Activated CD8-positive, alpha-beta memory T cell treated with anti-CD3 and anti-CD28 coated beads for 4 hours (primary cell): ENCODE measurements at regions not wholly inside any gene's neighbourhood (a gene's known extent, or its start where the extent isn't known, plus 50 kb on each side); places are given as distances from the start of the nearest gene placed in this dataset.
"Not testable (repeated sequence)": the region's sequence is repeated elsewhere in the genome, so short reads cannot be mapped to it uniquely, and the experiment has no call there.

ENCODE experiments used
- DNase-seq, 2 donors: peaks; one replicate each; pipeline ENCODE4 v3.0.0-alpha.2; 2020; ENCODE audit warnings: low read depth in 2 of 2

DNA sequence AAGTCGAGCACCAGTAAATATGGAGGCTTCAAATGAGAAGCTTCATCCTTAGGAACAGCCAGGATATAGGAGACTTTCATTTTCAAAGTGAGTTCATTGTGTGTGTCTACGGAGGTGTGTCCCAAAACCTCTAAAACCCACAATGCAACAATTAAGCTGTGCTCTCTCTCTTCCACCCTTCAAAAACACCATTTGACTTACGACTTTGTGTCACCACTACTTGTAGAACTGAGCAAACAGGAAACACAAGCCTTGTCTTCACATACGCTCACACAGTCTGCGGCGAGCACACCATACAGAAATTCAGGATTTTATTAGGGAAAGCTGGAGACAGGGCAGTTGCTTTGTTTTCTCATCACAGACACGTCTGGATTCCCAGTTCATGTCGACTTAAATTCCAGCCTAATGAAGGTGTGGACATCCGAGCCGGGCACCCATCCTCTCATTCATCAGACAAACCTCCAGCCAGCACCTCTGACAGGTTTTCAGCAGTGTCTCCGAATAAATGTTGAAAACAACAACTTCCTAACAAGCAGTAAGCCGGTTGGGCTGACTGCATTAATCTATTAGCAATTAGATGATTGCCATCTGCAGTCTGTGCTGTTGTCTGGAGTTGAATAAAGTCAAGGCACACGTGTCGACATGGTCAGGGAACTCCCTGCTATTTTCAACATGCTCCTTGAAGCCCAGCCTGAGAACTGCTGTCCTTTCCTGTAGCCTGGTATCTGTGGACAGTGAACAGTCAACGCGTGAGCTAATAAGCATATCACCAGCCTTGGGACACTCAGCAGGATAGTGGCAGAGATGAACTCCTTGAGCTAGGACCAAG is 1411.1 kb downstream of the BRD1 start:
- no peak for DNase-seq

GRCh38 chr22:48415520-48415919 is 1412.2 kb downstream of the BRD1 start:
- DNase-seq, result no peak

- no peak for DNase-seq
Measured at GRCh38 chr22:48414651-48415050, 1413.0 kb downstream of the BRD1 start.

DNA sequence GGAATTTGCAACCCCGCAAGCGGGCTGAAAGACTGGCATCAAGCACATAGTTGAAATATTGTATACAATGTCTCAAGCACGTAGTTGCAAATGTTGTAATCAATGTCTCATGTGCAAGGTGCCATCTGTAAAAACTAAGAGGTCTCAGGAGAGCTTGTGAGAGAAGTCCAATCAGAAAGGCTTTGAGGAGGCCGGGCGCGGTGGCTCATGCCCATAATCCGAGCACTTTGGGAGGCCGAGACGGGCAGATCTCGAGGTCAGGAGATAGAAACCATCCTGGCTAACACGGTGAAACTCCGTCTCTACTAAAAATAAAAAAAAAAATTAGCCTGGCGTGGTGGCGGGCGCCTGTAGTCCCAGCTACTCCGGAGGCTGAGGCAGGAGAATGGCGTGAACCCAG is 1414.7 kb downstream of the BRD1 start:
- DNase-seq, result not testable (repeated sequence)

DNA sequence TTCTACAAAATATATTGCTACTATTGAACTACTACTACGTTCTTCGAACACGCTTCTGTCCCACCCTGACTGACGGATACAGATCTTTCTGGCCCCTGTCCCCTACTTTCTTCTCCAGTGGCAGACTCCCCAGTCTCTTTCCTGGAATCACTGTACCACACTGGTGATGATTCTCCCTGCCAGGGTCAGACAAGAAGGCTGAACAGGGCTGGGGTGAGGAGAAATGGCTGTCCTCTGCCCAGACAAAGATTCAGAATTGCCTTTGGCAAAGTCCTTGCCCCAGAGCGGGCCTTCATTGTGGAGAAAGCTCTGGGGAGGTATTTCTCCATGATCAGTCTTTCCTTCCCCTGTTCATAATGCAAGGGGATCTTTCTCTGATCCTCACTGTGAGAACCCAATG is 1417.1 kb downstream of the BRD1 start:
- no peak for DNase-seq

- no peak for DNase-seq
Measured at GRCh38 chr22:48407256-48407955, 1420.3 kb downstream of the BRD1 start.

- DNase-seq, result no peak
Measured at GRCh38 chr22:48406161-48406560, 1421.5 kb downstream of the BRD1 start.

DNA sequence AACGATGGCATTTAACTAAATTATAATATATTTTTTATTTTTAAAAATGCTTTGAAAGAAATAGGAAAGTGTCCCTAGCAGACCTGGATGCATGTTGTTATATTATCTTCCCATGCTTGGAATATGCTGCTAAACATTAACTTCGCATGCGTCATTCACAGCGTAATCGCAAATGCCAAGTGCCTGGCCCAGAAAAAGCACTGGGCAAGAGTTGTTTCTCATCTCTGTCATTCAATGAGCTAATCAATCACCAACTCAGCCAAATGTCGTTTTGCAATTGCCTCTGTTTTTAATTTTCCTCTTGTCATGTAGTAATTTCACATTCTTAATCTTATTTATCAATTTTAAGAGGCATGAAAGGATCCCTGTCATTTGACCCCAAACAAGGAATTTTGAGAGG is 1421.9 kb downstream of the BRD1 start:
- DNase-seq, result no peak

DNA sequence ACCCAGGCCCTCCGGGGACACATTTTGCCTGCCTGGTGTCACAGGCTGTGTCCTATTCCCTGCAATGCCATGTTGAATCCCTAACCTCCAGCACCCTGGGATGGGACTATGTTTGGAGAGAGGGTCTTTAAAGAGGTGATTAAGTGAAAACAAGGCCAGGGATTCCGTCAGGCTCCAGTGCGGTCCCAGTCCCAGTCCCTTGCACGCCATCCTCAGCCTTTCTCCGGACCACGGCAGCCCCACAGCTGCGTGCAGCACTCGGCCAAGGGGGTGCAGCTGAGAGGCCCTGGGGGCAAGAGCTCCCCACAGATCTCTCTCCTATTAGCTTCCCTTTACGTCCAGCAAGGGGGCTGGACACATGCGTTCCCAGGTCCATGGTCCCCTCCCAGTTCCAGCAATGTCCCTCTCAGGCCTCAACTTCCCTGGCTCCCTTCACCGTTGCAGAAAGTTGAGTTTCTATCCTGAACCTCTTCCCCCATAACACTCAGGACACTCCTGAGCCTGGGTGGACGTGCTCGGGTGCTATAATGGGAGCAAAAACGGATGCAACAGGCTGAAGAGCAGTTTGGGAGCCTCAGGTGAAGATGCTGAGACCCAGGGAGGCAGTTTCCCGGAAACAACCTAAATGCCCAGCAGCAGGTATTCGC is 1422.7 kb downstream of the BRD1 start:
- DNase-seq, result no peak

- DNase-seq, result no peak
Measured at GRCh38 chr22:48403521-48404403, 1423.9 kb downstream of the BRD1 start.

DNA sequence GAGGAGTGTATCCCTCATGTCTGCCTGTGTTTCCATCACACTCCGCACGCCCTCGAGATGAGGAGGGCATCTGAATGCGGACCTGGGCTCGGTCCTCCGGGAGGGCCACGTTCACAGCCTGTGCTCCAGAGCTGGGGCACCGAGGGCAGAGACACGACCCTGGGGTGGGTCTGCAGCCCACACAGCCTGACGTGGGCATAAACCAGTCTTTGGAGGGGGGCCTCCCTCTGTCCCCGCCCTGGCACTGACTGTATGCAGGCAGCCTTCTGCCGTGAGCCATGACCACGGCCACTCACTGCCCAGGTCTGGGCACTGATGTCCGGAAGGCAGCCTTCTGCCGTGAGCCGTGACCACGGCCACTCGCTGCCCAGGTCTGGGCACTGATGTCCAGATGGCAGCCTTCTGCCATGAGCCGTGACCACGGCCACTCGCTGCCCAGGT is 1425.1 kb downstream of the BRD1 start:
- no peak for DNase-seq

DNA sequence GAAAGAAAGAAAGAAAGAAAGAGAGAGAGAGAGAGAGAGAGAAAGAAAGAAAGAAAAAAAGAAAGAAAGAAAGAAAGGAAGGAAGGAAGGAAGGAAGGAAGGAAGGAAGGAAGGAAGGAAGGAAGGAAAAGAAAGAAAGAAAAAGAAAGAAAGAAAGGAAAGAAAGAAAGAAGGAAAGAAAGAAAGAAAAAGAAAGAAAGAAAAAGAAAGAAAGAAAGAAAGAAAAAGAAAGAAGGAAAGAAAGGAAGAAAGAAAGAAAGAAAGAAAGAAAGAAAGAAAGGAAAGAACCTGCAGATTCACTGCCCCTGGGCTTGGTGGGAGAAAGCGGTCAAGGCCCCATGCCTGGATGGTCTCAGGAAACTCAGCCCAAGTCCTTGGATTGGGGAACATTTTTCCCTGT is 1426.2 kb downstream of the BRD1 start:
- DNase-seq, result not testable (repeated sequence)

DNA sequence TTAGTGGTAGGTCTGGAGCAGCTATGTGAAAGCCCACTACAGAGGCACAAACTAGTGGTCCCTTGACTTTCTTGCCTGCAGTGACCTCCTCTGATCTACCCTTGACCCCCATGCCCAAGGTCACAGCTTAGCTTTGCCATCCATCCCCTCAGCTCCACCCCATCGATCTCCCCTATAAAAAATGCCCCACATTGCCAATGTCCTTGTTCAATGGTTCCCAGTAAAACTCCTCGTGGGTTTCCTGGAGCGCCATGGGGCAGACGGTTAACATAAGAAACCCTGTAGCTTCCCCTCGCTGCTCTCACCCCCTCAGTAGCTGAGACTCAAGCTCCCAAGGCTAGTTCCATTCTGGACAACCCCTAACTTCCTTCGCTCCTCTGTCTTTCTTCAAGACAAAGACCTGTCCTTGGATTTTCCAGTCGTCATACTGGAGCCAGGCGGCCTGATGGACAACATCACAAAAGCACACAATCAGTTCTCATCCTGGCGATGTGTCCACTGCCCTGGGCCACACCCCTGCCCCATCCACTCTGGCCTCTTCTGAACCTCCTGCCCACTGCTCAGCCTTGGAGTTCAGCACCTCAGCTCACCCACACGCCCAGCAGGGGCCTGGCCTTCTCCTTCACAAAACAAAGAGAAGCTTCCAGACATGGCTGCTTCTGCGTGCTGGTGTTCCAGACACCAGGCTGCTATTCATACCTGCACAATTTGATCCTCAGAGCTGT is 1429.3 kb downstream of the BRD1 start:
- DNase-seq, result no peak

DNA sequence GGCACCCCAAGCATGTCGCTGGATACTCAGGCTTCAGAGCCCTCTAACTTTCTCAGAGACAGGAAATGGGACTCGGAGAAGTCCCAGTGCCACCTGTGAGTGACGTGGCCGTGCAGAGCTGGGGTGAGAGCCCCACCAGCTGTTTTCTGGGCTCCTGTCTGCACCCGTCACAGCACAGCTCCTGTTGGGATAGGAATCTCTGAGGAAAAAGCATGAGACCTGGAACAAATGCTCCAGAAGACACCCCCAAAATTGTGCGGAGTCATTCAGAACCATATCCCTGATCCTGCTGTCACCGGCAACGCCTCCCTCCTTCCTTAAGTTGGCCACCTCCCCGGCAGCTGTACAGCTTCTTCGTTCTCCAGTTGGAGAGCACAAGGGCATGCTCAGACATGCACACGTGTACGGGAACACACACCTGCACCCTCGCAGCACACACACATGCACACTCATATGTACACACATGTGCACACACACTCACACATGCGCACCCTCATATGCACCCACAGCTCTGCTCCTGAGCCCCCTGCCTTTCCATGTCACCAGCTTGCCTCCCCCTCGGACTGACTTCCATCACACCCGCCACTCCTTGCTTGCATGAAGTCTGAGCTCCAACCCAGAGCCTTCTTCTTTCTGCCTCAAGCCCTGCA is 1430.0 kb downstream of the BRD1 start:
- no peak for DNase-seq

DNA sequence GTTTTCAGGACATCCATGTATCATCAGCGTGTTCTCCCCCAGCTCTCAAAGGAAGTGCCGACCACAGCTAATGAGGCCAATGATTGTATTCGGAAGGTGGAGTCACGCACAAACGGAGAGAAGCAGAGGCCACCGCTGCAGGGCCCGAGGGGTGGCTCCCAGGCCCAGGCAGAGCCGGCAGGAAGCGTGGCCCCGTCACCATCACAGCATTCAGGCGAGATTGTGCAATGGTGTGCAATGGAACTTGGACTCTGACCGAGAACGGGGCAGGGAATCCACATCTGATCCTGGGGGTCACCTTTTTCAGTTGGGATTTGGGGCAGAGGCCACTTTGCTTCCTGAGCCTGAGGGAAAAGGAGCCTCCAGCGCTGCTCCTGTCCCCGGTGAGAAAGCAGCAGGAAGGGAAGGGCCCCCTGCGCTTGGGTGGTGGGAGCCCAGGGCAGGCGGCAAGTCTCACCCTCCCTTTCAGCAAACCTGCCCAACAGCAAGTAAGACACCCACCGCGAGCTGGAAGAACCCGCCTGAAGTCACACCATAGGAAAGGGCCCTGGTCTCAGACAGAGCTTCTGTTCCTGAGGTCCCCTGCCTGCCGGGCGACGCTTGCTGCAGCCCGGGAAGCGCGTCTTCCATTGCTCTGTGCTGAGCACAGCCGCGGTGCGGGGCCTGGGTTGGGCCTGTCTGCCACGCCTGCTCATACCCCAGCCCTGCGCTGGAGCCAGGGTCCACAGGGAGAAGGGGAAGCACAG is 1430.7 kb downstream of the BRD1 start:
- DNase-seq, result no peak

DNA sequence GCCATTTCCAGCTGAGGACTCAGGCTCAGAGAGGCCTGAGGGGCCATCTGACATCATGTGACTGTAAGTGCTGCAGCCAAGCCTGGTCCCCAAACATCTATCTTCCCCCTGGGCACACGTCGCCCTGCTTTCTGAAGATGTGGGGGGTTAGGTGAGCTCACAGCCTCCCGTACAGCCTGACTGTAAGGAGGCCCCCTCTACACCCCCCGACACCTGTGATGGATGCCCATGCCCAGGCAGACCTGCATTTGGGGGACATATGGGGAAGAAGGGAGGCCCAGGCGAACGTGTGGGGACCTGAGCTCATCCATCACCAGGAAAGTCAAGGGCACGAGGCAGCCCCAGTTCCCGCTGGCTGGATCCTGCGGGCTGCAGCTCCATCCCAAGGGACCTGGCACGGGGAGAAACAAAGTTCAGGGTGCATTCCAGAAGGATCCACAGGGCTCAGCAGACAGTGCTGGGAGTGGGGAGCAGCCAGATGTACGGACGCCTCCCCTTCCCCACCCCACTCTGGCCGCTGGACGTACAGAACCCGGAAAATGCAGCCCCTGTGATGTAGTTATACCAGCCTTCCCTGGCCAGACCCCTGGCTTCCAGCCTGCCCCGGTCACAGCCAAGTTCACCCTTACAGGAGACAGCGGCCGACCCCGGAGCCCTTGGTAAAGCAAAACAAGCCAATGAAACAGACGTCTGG is 1431.4 kb downstream of the BRD1 start:
- no peak for DNase-seq

GRCh38 chr22:48395201-48395600 is 1432.5 kb downstream of the BRD1 start:
- DNase-seq, result no peak

GRCh38 chr22:48394787-48395186 is 1432.9 kb downstream of the BRD1 start:
- DNase-seq, result no peak

DNA sequence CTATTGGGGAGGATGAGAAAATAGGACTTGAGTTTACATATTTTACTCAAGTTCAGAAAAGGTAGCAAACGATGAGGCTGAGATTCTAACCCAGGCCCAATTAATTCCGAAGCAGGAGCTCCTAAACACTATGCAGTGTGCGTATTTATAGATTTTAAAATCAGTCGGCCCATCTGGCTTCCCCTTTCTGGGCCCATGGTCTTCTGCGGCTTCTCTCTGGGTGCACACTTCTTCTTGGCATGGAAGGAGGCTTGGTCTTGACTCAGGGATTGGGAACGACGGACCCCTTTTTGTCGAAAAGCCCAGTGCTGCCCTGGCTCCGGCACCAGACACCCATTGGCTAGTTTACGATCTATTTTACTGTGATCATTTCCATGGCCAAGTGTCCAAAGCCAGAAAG is 1433.8 kb downstream of the BRD1 start:
- DNase-seq, result no peak
